GM20000 (cell line): ENCODE measurements at regions not wholly inside any gene's neighbourhood (a gene's known extent, or its start where the extent isn't known, plus 50 kb on each side); places are given as distances from the start of the nearest gene placed in this dataset.
"Not testable (repeated sequence)": the region's sequence is repeated elsewhere in the genome, so short reads cannot be mapped to it uniquely, and the experiment has no call there.

ENCODE experiments used
- DNase-seq: peaks from one replicate; pipeline ENCODE4 v3.0.0; 2012; ENCODE audit warnings: low spot score
- TF ChIP-seq, protein P1 (sequence below): IDR thresholded peaks from 2 replicates; pipeline ENCODE4 v1.5.1; 2012; ENCODE audit warnings: mild to moderate bottlenecking, control low read depth; ENCODE audit errors: extremely low read depth, missing control alignments

DNA sequence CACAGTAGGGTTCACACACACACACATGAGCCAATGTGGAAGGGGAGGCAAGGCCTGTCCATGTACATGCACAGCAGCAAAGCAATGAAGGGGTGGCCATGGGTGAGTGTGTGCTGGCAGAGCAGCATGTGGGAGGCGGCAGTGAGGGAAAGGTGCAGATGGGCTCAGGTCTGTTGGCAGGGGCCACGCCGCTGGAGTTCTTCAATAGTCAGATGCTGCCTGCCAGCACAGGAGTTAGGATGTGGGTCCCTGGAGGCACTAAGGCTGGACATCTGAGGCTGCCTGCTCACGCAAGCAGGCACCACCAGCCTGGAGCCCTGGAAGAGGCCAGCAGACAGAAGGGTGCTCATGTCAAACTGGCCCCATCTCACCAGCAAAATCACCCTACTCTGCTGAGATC is 1304.9 kb downstream of the DSC3 start:
- DNase-seq: no peak
- TF ChIP-seq, protein P1, sequence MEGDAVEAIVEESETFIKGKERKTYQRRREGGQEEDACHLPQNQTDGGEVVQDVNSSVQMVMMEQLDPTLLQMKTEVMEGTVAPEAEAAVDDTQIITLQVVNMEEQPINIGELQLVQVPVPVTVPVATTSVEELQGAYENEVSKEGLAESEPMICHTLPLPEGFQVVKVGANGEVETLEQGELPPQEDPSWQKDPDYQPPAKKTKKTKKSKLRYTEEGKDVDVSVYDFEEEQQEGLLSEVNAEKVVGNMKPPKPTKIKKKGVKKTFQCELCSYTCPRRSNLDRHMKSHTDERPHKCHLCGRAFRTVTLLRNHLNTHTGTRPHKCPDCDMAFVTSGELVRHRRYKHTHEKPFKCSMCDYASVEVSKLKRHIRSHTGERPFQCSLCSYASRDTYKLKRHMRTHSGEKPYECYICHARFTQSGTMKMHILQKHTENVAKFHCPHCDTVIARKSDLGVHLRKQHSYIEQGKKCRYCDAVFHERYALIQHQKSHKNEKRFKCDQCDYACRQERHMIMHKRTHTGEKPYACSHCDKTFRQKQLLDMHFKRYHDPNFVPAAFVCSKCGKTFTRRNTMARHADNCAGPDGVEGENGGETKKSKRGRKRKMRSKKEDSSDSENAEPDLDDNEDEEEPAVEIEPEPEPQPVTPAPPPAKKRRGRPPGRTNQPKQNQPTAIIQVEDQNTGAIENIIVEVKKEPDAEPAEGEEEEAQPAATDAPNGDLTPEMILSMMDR: no peak

DNA sequence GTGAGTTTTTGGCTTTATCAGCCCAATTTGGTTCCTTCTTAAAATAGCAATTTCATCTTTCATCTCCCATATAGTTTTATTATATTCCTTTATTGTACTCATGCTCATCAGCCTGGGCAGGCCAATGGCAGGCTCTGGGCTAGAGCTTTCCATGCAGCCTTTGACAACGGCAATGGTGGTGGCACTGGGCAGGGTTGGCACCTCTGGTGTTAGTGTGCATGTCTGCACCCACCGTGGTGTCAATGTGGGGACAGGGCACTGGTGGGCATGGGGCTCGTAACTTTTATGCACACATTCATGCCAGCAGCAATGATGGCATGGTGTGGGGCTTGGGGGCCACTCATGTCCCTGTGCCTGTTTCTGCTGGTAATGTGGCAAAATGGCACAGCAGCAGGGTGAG is 1305.4 kb downstream of the DSC3 start:
- TF ChIP-seq, protein P1: no peak
- no peak for DNase-seq

DNA sequence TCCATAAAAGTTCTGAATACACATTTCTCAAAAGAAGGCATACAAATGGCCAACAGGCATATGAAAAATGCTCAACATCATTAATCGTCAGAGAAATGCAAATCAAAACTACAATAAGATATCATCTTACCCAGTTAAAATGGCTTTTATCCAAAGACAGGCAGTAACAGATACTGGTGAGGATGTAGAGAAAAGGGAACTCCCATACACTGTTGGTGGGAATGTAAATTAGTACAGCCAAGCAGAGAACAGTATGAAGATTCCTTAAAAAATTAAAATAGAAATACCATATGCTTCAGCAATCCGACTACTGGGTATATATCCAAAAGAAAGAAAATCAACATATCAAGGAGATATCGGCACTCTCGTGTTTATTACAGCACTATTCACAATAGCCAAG is 1312.5 kb downstream of the DSC3 start:
- TF ChIP-seq, protein P1: no peak
- DNase-seq: no peak

DNA sequence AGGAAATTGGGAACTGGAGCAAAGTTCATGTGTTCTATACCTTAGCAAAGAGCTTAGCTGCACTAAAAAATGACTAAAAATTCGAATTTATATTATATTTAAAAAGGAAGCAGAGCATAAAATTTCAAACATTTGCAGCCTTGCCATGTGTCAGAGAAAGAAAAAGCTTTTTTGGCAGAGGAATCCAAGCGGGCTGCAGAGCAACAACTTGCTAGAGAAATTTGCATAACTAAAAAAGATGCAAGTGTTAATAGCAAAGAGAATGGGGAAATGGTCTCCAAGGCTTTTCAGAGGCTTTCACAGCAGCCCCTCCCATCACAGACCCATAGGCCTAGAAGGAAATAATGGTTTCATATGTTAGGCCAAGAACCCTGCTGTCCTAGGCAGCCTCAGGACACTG is 1315.9 kb downstream of the DSC3 start:
- TF ChIP-seq, protein P1: no peak
- DNase-seq: no peak

DNA sequence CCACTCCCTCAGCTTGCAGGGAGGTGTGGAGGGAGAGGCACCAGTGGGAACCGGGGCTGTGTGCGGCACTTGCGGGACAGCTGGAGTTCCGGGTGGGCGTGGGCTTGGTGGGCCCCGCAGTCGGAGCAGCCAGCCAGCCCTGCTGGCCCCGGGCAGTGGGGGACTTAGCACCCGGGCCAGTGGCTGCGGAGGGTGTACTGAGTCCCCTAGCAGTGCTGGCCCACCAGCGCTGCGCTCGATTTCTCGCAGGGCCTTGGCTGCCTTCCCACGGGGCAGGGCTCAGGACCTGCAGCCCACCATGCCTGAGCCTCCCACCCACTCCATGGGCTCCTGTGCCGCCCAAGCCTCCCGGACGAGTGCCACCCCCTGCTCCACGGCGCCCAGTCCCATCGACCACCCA is 1319.1 kb downstream of the DSC3 start:
- DNase-seq: not testable (repeated sequence)

DNA sequence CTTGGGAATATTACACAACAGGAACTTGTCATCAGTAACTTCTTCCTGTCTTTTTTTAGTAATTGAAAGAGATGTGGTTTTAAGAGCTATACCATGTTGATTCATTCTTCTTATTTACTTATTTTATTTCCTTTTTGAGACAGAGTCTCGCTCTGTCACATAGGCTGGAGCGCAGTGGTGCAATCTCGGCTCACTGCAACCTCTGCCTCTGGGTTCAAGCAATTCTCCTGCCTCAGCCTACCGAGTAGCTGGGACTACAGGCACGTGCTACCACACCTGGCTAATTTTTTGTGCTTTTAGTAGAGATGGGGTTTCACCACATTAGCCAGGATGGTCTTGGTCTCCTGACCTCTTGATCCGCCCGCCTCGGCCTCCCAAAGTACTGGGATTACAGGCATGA is 1326.6 kb downstream of the DSC3 start:
- DNase-seq: not testable (repeated sequence)

DNA sequence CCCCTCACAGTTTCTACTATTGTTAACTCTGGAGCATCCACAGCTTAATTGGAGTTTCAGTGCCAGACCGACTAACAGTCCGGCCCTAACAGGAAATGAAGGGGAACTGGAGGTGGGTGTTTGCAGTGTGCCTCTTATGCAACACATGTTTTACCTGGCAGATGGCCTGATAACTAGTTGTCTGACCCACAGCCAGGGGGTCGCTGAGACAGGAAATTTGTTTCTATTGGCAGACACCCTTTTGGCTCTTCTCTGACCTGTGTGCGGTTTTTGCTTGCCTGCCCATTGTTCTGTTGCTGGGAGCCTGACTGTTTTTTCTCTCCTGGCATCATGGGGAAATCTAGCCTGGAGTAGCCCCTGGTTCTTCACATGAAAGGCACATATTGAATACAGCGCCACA is 1329.8 kb downstream of the DSC3 start:
- DNase-seq: no peak
- TF ChIP-seq, protein P1: no peak

DNA sequence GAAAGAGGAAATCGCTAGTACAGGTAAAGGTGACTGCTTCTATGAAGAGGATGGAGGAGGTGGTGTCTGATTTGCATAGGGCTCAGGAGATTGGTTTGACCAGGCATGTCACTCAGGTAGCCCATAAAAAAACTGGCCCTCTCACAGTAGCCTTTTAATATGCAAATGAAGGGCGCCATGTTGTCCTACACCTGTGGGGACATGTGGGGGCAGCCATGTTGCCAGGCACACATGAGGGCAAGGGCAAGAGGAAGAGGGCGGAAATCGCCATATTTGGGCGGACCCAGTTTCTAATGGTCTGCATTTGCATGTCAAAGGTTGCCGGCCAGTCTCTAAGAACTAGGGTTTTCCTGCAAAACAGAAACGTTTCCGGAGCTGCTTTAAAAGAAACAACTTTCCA is 1330.6 kb downstream of the DSC3 start:
- no peak for DNase-seq
- TF ChIP-seq, protein P1: no peak

DNA sequence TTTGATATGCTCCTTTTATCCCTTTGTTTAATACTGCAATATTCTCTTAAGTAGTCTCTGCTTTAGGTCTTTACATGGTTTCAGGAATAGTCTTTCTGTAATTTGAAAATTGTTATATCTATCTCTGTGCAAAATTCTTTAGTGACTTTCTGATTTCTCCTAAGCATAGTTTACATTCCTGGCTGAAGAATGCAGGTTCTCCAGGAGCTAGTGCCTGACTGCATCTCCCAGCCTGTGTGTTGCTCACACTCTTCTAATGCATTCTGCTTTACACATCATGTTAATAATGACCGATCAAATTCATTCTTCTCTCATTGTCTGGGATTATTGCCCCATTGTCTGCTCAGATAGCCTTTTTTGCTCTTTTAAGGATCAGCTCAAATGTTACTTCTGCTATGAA is 1349.2 kb downstream of the DSC3 start:
- no peak for DNase-seq
- TF ChIP-seq, protein P1: no peak
